Mesothelial cell of epicardium (in vitro differentiated cells): ENCODE measurements at regions not wholly inside any gene's neighbourhood (a gene's known extent, or its start where the extent isn't known, plus 50 kb on each side); places are given as distances from the start of the nearest gene placed in this dataset.

Source experiments
- DNase-seq, 2 experiments: peaks; one replicate each; pipeline ENCODE4 v3.0.0; 2021; ENCODE audit warnings: low spot score in 2 of 2; ENCODE audit not compliant: unreplicated experiment in 2 of 2
- H3K27ac Mint-ChIP-seq: 2 replicates; pipeline ENCODE4 v1.8.0; 2021; ENCODE audit warnings: mixed read lengths
- H3K27me3 Mint-ChIP-seq: 2 replicates; pipeline ENCODE4 v1.8.0; 2021; ENCODE audit warnings: low read depth, mixed read lengths
- H3K36me3 Mint-ChIP-seq: 2 replicates; pipeline ENCODE4 v1.8.0; 2021; ENCODE audit warnings: mixed read lengths
- H3K4me1 Mint-ChIP-seq: 2 replicates; pipeline ENCODE4 v1.8.0; 2021; ENCODE audit warnings: mixed read lengths
- H3K4me3 Mint-ChIP-seq: 2 replicates; pipeline ENCODE4 v1.8.0; 2021; ENCODE audit warnings: mild to moderate bottlenecking, moderate library complexity, mixed read lengths
- H3K9me3 Mint-ChIP-seq: 2 replicates; pipeline ENCODE4 v1.8.0; 2021; ENCODE audit warnings: mixed read lengths
- TF ChIP-seq, protein P1 (sequence below): fragments of 200-600 bp; sonication (generic); IDR thresholded peaks from one replicate; pipeline ENCODE4 v1.5.0; 2021; ENCODE audit warnings: antibody characterized with exemption; ENCODE audit not compliant: unreplicated experiment

DNA sequence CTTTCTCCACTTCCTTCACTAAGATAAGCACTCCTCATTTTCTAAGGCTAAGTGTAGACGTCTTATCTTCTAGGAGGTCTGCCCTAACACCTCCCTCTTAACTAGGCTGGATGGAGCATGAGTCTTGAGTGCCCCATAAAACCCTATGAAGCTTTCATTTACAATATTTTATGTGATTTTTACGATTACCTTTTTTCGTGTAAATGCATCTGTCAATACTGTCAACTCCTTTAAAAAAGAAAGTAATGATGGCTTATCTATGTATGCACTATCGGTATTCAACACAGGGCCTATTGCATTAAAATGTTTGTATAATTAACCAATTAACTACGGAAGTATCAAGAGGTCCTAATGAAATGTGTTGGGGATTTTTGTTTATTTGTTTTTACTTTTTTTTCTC is 156.0 kb upstream of the FAM83B start:
- Mint-ChIP-seq H3K27ac (no peak overlapping the region), H3K4me1 (peaks cover 4% of the 10 kb centered on the region), H3K36me3 (no peaks in the 10 kb centered on the region), H3K27me3 (no peaks in the 10 kb centered on the region), H3K4me3 (no peak overlapping the region), H3K9me3 (no peaks in the 10 kb centered on the region)
- no peak for DNase-seq
- TF ChIP-seq, protein P1, sequence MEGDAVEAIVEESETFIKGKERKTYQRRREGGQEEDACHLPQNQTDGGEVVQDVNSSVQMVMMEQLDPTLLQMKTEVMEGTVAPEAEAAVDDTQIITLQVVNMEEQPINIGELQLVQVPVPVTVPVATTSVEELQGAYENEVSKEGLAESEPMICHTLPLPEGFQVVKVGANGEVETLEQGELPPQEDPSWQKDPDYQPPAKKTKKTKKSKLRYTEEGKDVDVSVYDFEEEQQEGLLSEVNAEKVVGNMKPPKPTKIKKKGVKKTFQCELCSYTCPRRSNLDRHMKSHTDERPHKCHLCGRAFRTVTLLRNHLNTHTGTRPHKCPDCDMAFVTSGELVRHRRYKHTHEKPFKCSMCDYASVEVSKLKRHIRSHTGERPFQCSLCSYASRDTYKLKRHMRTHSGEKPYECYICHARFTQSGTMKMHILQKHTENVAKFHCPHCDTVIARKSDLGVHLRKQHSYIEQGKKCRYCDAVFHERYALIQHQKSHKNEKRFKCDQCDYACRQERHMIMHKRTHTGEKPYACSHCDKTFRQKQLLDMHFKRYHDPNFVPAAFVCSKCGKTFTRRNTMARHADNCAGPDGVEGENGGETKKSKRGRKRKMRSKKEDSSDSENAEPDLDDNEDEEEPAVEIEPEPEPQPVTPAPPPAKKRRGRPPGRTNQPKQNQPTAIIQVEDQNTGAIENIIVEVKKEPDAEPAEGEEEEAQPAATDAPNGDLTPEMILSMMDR = no peak

DNA sequence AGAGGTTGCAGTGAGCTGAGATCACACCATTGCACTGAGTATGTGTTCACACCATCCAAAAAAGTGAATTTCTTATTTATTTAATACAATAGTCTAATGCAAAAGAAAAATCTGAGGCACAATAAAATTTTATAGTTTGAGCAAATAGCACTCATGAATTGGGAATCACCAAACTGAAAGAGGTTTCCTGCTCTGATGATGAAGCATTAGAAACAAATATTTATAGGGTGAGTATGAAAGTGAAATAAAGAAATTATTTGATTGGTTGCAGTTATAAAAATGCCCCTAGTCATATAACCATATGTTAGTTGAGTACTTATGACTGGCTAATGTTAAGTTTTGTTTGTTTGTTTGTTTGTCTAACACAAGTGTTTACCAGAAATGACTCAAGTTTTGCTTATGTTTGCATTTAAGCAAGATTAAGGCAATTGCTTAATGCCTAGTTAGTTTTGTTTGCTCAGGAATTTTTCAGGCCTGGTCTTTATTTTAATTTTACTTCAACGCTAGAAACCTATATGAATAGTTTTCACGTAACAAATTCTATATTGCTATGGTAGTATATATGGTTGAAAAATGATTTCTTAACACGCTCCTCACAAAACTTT is 151.5 kb upstream of the FAM83B start:
- DNase-seq = no peak
- no peaks in the 10 kb centered on the region for H3K27me3 Mint-ChIP-seq
- H3K27ac Mint-ChIP-seq = no peak overlapping the region
- TF ChIP-seq, protein P1 = no peak
- H3K36me3 Mint-ChIP-seq = no peaks in the 10 kb centered on the region
- H3K4me3 Mint-ChIP-seq = no peak overlapping the region
- peaks cover 13% of the 10 kb centered on the region for H3K4me1 Mint-ChIP-seq
- no peaks in the 10 kb centered on the region for H3K9me3 Mint-ChIP-seq

GRCh38 chr6:54695815-54696214 is 150.8 kb upstream of the FAM83B start:
- Mint-ChIP-seq H3K27ac (no peak overlapping the region), H3K4me1 (peaks cover 13% of the 10 kb centered on the region)

GRCh38 chr6:54697424-54697823 is 149.1 kb upstream of the FAM83B start:
- Mint-ChIP-seq H3K4me1 (peaks cover 15% of the 10 kb centered on the region), H3K4me3 (no peak overlapping the region), H3K36me3 (no peaks in the 10 kb centered on the region), H3K27ac (no peak overlapping the region), H3K27me3 (no peaks in the 10 kb centered on the region), H3K9me3 (no peaks in the 10 kb centered on the region)
- TF ChIP-seq, protein P1 = no peak
- no peak for DNase-seq

More at GRCh38 chr6:54695815-54696214, 150.8 kb upstream of the FAM83B start:
- TF ChIP-seq, protein P1 = no peak
- Mint-ChIP-seq H3K9me3 (no peaks in the 10 kb centered on the region), H3K36me3 (no peaks in the 10 kb centered on the region), H3K4me3 (no peak overlapping the region), H3K27me3 (no peaks in the 10 kb centered on the region)
- no peak for DNase-seq

DNA sequence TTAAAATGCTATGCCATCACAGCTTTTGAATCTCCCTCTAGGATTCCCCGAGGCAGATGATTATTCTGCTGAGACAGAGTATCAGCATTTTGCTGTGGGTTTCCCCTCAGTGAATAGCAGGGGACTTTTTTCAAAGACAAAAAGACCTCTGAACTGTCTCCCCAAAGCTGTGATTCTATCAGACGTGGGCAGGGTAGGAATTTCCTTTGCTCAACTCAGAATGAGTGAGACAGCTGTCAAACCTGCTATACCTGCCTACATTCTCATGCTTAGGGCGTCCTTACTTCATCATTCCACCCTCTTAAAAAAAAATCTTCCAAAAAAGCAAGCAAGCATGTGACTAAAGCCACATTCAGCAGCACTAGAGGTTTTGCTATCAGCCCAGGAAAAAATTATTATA is 147.6 kb upstream of the FAM83B start:
- no peaks in the 10 kb centered on the region for H3K9me3 Mint-ChIP-seq
- H3K36me3 Mint-ChIP-seq = no peaks in the 10 kb centered on the region
- H3K4me3 Mint-ChIP-seq = no peak overlapping the region
- H3K27ac Mint-ChIP-seq = peak overlapping the region; percentile 79
- TF ChIP-seq, protein P1 = no peak
- H3K4me1 Mint-ChIP-seq = peaks cover 15% of the 10 kb centered on the region
- no peak for DNase-seq
- no peaks in the 10 kb centered on the region for H3K27me3 Mint-ChIP-seq

DNA sequence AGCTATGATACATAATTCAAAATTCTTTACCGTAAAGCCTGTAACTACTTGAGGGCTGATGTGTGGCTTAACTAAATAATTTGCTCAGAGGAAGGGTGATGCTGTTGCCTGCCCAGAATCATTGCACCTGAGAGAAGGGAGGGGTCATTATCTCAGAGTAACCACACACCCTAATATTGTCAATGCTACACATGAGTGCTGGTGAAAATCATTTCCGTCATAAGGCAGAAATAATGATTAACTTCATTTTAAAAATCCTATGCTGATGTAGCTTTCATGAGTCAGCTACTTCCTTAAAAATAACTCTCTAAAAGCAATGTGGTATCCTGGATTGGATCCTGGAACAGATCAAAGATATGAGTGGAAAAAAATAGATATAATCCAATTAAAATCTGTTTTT is 146.4 kb upstream of the FAM83B start:
- Mint-ChIP-seq H3K27ac (peak overlapping the region; percentile 47), H3K36me3 (no peaks in the 10 kb centered on the region), H3K4me1 (peaks cover 15% of the 10 kb centered on the region), H3K27me3 (no peaks in the 10 kb centered on the region), H3K9me3 (no peaks in the 10 kb centered on the region), H3K4me3 (no peak overlapping the region)
- TF ChIP-seq, protein P1 = no peak
- no peak for DNase-seq
